SK-N-SH (cell line): ENCODE measurements at regions not wholly inside any gene's neighbourhood (a gene's known extent, or its start where the extent isn't known, plus 50 kb on each side); places are given as distances from the start of the nearest gene placed in this dataset.

ENCODE experiments used
- CTCF ChIA-PET: fragments of 300-600, 350-600 bp; formaldehyde crosslinking; extraction: SDS; loops from one replicate; lab custom pipeline; 2021; lab: Yijun Ruan, JAX
- POLR2A ChIA-PET: fragments of 350-600 bp; sonication (Branson Sonifier 250); formaldehyde crosslinking; extraction: SDS; loops from one replicate; lab custom pipeline; 2020; ENCODE audit warnings: antibody characterized with exemption, inconsistent platforms; lab: Yijun Ruan, JAX
- DNase-seq: peaks from one replicate; pipeline ENCODE4 v3.0.0; 2012
- H2AFZ ChIP-seq: fragments of 200-600 bp; sonication (generic); 2 replicates; pipeline ENCODE4 v1.8.1; 2016; ENCODE audit warnings: antibody characterized with exemption, mild to moderate bottlenecking, low read depth
- H3F3A ChIP-seq: fragments of 200-600 bp; sonication (generic); replicated peaks from 2 replicates; pipeline ENCODE3; 2016; ENCODE audit warnings: antibody characterized with exemption, mild to moderate bottlenecking; ENCODE audit not compliant: insufficient read depth
- H3K27ac ChIP-seq, 2 experiments: fragments of 200-500 bp in 1 of 2; fragments of 200-600 bp in 1 of 2; sonication (Bioruptor generic) in 1 of 2; sonication (generic), shearing (Covaris generic) in 1 of 2; 2 replicates each; pipeline versions ENCODE4 v1.5.1 to v1.6.1; 2014 to 2016; ENCODE audit warnings: low read depth in 2 of 2, inconsistent platforms in 1 of 2, low read length in 1 of 2, mild to moderate bottlenecking in 1 of 2, mixed read lengths in 1 of 2
- H3K27me3 ChIP-seq: fragments of 200-600 bp; sonication (generic), shearing (Covaris generic); 2 replicates; pipeline ENCODE4 v1.6.1; 2016; ENCODE audit warnings: mixed run types; ENCODE audit not compliant: insufficient read depth
- H3K36me3 ChIP-seq, 2 experiments: fragments of 200-500 bp in 1 of 2; fragments of 200-600 bp in 1 of 2; sonication (Bioruptor generic) in 1 of 2; sonication (generic) in 1 of 2; replicated peaks in 1 of 2; 2 replicates each; pipeline versions ENCODE3 to v1.5.1; 2014 to 2016; ENCODE audit warnings: low read length in 1 of 2, mild to moderate bottlenecking in 1 of 2; ENCODE audit not compliant: insufficient read depth in 2 of 2, control insufficient read depth in 1 of 2
- H3K4me1 ChIP-seq, 2 experiments: fragments of 200-500 bp in 1 of 2; fragments of 200-600 bp in 1 of 2; sonication (Bioruptor generic) in 1 of 2; sonication (generic), shearing (Covaris generic) in 1 of 2; 2 replicates each; pipeline versions ENCODE4 v1.5.1 to v1.6.1; 2014 to 2016; ENCODE audit warnings: low read depth in 1 of 2, low read length in 1 of 2, mixed run types in 1 of 2; ENCODE audit not compliant: insufficient read depth in 2 of 2, control insufficient read depth in 1 of 2
- H3K4me2 ChIP-seq: fragments of 200-600 bp; sonication (generic), shearing (Covaris generic); 2 replicates; pipeline ENCODE4 v1.6.1; 2017; ENCODE audit warnings: mixed run types
- H3K4me3 ChIP-seq, 2 experiments: fragments of 200-500 bp in 1 of 2; fragments of 200-600 bp in 1 of 2; sonication (Bioruptor generic) in 1 of 2; sonication (generic), shearing (Covaris generic) in 1 of 2; 2 replicates each; pipeline versions ENCODE4 v1.5.1 to v1.8.1; 2014 to 2016; ENCODE audit warnings: low read depth in 2 of 2, inconsistent platforms in 1 of 2, low read length in 1 of 2, mild to moderate bottlenecking in 1 of 2, mixed read lengths in 1 of 2, moderate library complexity in 1 of 2
- H3K79me2 ChIP-seq: fragments of 200-600 bp; sonication (generic); 2 replicates; pipeline ENCODE4 v1.8.1; 2017; ENCODE audit warnings: mild to moderate bottlenecking; ENCODE audit not compliant: insufficient read depth
- H3K9ac ChIP-seq: fragments of 200-600 bp; sonication (generic); 2 replicates; pipeline ENCODE4 v1.6.1; 2017; ENCODE audit warnings: mixed run types
- H3K9me2 ChIP-seq: fragments of 200-600 bp; sonication (generic); 2 replicates; pipeline ENCODE4 v1.6.1; 2017; ENCODE audit warnings: mixed run types
- H3K9me3 ChIP-seq: fragments of 200-600 bp; sonication (generic); 2 replicates; pipeline ENCODE4 v1.6.1; 2017; ENCODE audit warnings: mixed run types, mild to moderate bottlenecking, moderate library complexity
- H4K20me1 ChIP-seq: fragments of 200-600 bp; sonication (generic); 2 replicates; pipeline ENCODE4 v1.6.1; 2017; ENCODE audit warnings: mild to moderate bottlenecking, mixed run types; ENCODE audit not compliant: insufficient read depth
- CHD2 ChIP-seq: fragments of 150-350 bp; IDR thresholded peaks from 2 replicates; pipeline ENCODE4 v1.6.1; 2018; ENCODE audit warnings: low read length; ENCODE audit not compliant: partially characterized antibody
- EZH2phosphoT487 ChIP-seq: fragments of 200-600 bp; sonication (generic); IDR thresholded peaks from 2 replicates; pipeline ENCODE4 v1.6.1; 2017; ENCODE audit warnings: low read depth, mixed run types, mild to moderate bottlenecking, antibody characterized with exemption, moderate library complexity, borderline replicate concordance
- FOSL2 ChIP-seq: IDR thresholded peaks from 2 replicates; pipeline ENCODE4 v1.4.0; 2012; ENCODE audit warnings: low read depth, mild to moderate bottlenecking, moderate library complexity, borderline replicate concordance
- FOXJ3 ChIP-seq: sonication (generic); formaldehyde crosslinking; IDR thresholded peaks from 2 replicates; pipeline ENCODE4 v1.5.1; 2020; ENCODE audit warnings: mild to moderate bottlenecking, missing genetic modification reagents
- GABPA ChIP-seq: IDR thresholded peaks from 2 replicates; pipeline ENCODE4 v1.4.0; 2012; ENCODE audit warnings: low read depth, mild to moderate bottlenecking
- GATA2 ChIP-seq: sonication (generic); formaldehyde crosslinking; IDR thresholded peaks from 2 replicates; pipeline ENCODE4 v1.5.0; 2020; ENCODE audit warnings: mild to moderate bottlenecking, missing genetic modification reagents
- IRF3 ChIP-seq: fragments of 150-350 bp; IDR thresholded peaks from 2 replicates; pipeline ENCODE4 v1.6.1; 2016; ENCODE audit warnings: mild to moderate bottlenecking, low read depth, low read length
- JUND ChIP-seq: IDR thresholded peaks from 2 replicates; pipeline ENCODE4 v1.4.0; 2012
- MEF2A ChIP-seq: IDR thresholded peaks from 2 replicates; pipeline ENCODE4 v1.4.0; 2012; ENCODE audit warnings: low read depth, borderline replicate concordance
- MXI1 ChIP-seq: IDR thresholded peaks from 2 replicates; pipeline ENCODE4 v1.6.1; 2012; ENCODE audit warnings: mild to moderate bottlenecking, low read depth, low read length, improper control_type of control experiment
- NFIC ChIP-seq: IDR thresholded peaks from 2 replicates; pipeline ENCODE4 v1.4.0; 2012; ENCODE audit warnings: borderline replicate concordance
- RCOR1 ChIP-seq: fragments of 150-350 bp; IDR thresholded peaks from 2 replicates; pipeline ENCODE4 v1.6.1; 2017; ENCODE audit warnings: antibody characterized with exemption, low read length
- RXRA ChIP-seq: IDR thresholded peaks from 2 replicates; pipeline ENCODE4 v1.4.0; 2012; ENCODE audit warnings: low read depth, mild to moderate bottlenecking, borderline replicate concordance
- TCF12 ChIP-seq: IDR thresholded peaks from 2 replicates; pipeline ENCODE4 v1.4.0; 2012
- TEAD4 ChIP-seq: IDR thresholded peaks from 2 replicates; pipeline ENCODE4 v1.4.0; 2012; ENCODE audit warnings: mild to moderate bottlenecking, borderline replicate concordance; ENCODE audit not compliant: insufficient read depth
- USF2 ChIP-seq: fragments of 150-350 bp; IDR thresholded peaks from 2 replicates; pipeline ENCODE4 v1.6.1; 2017; ENCODE audit warnings: antibody characterized with exemption, low read length, low read depth, borderline replicate concordance
- YY1 ChIP-seq: IDR thresholded peaks from 2 replicates; pipeline ENCODE4 v1.4.0; 2012; ENCODE audit warnings: low read depth, mild to moderate bottlenecking
- WGBS: methylation state at CpG from one replicate; pipeline ENCODE4 v1.1.6; 2017; ENCODE audit warnings: low lambda C conversion rate; 5-methylcytosine and 5-hydroxymethylcytosine counted together
- TF ChIP-seq, protein P1 (sequence below): IDR thresholded peaks from 2 replicates; pipeline ENCODE4; 2012
- TF ChIP-seq, protein P2 (sequence below): IDR thresholded peaks from 2 replicates; pipeline ENCODE4 v1.6.1; 2012; ENCODE audit warnings: mild to moderate bottlenecking, low read depth, low read length, moderate library complexity

DNA sequence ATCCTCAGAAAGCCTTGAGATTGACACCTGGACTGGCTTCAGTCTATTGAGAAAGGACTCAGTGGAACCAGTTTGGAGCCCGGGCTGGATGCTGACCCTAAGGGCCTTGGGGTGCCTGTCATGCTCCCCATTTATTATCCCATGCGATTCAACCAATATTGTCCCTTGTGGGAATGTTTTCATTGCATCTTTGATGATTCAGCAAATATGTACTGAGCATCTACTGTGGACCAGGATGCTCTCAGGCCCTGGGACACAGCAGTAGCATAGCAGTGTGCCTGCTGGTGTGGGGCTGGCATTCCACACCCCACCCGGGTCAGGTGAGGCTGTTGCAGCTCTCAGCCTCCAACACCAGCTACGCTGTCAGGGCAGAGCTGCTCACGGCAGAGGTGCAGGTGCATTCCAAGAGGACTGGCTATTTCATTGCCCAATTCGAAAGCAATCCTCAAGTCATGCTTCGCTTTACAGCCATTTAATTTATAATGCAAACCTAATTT, 586.0 kb downstream of the TCERG1L start (continued):
- TF ChIP-seq YY1 (no peak), NFIC (no peak)
- TF ChIP-seq, protein P1, sequence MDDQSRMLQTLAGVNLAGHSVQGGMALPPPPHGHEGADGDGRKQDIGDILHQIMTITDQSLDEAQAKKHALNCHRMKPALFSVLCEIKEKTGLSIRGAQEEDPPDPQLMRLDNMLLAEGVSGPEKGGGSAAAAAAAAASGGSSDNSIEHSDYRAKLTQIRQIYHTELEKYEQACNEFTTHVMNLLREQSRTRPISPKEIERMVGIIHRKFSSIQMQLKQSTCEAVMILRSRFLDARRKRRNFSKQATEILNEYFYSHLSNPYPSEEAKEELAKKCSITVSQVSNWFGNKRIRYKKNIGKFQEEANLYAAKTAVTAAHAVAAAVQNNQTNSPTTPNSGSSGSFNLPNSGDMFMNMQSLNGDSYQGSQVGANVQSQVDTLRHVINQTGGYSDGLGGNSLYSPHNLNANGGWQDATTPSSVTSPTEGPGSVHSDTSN: no peak

DNA sequence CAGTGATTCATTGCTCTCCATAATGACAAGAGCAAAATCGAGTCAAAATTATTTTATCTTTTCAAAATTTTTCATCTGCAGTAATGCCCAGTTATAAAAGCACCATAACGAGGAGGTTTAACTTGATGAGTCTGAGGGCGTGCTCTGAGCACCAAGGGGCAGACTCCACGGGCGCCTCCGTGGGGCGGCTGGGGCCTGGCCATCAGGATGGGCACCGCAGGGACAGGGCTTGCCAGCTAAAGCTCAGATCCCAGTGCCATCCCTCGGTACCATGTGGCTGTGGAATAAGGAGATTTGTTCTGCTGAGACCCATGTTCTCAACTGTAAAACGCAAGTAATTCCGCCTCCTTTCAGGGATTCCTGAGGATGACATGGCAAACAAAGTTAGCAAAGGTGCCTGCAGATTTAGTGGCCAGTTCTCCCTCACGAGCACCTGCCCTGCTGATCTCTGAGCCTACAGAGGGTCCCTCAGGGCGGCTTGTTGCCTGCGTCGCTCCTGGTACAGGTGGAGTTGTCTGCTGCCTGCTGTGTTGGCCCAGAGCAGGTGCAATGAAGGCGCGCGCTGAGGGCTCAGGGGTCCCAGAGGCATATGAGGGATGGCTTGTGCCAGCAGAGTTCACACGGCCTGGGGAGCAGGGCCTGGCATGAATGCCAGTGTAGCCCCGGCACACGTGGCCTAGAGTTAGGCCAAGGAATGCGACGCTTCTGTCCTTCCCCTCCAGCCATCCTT, 584.4 kb downstream of the TCERG1L start:
- H2AFZ ChIP-seq: no peak overlapping the region
- H3K36me3 ChIP-seq: no peaks in the 10 kb centered on the region
- no peak overlapping the region for H3K4me2 ChIP-seq
- CTCF ChIA-PET: interaction anchor here (0.6 kb wide), 1 partner anchor 16 kb away, joined by 3 read pairs; no protein-coding TSS in a partner anchor
- 53% methylated on average over 17 of the region's 23 CpGs for WGBS
- TF ChIP-seq USF2 (no peak), FOSL2 (no peak), EZH2phosphoT487 (no peak), RXRA (no peak), MEF2A (no peak), GABPA (no peak), YY1 (no peak), IRF3 (no peak), RCOR1 (no peak), TEAD4 (no peak), MXI1 (no peak), CHD2 (no peak), TCF12 (no peak), FOXJ3 (CRISPR knock-in tag) (no peak), JUND (no peak), GATA2 (CRISPR knock-in tag) (no peak)
- TF ChIP-seq, protein P1: no peak
- TF ChIP-seq, protein P2, sequence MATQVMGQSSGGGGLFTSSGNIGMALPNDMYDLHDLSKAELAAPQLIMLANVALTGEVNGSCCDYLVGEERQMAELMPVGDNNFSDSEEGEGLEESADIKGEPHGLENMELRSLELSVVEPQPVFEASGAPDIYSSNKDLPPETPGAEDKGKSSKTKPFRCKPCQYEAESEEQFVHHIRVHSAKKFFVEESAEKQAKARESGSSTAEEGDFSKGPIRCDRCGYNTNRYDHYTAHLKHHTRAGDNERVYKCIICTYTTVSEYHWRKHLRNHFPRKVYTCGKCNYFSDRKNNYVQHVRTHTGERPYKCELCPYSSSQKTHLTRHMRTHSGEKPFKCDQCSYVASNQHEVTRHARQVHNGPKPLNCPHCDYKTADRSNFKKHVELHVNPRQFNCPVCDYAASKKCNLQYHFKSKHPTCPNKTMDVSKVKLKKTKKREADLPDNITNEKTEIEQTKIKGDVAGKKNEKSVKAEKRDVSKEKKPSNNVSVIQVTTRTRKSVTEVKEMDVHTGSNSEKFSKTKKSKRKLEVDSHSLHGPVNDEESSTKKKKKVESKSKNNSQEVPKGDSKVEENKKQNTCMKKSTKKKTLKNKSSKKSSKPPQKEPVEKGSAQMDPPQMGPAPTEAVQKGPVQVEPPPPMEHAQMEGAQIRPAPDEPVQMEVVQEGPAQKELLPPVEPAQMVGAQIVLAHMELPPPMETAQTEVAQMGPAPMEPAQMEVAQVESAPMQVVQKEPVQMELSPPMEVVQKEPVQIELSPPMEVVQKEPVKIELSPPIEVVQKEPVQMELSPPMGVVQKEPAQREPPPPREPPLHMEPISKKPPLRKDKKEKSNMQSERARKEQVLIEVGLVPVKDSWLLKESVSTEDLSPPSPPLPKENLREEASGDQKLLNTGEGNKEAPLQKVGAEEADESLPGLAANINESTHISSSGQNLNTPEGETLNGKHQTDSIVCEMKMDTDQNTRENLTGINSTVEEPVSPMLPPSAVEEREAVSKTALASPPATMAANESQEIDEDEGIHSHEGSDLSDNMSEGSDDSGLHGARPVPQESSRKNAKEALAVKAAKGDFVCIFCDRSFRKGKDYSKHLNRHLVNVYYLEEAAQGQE: no peak
- TF ChIP-seq, all 33 proteins: peak for 0
- Histone ChIP-seq H3K27me3 (no peaks in the 10 kb centered on the region), H3K9me2 (no peaks in the 10 kb centered on the region), H3K9ac (no peak overlapping the region), H3K9me3 (no peaks in the 10 kb centered on the region), H3K27ac (no peak overlapping the region), H3K79me2 (no peaks in the 10 kb centered on the region), H3K4me1 (no peaks in the 10 kb centered on the region), H3F3A (no peaks in the 10 kb centered on the region), H3K4me3 (no peak overlapping the region), H4K20me1 (no peaks in the 10 kb centered on the region)
- POLR2A ChIA-PET: no interaction called here
- no peak for DNase-seq
